CD4-positive, alpha-beta T cell treated with Interleukin-10 for 1 hour (primary cell): ENCODE measurements at regions not wholly inside any gene's neighbourhood (a gene's known extent, or its start where the extent isn't known, plus 50 kb on each side); places are given as distances from the start of the nearest gene placed in this dataset.
"Not testable (repeated sequence)": the region's sequence is repeated elsewhere in the genome, so short reads cannot be mapped to it uniquely, and the experiment has no call there.

ENCODE experiments used
- DNase-seq: peaks from one replicate; pipeline ENCODE4 v3.0.0-alpha.2; 2020

GRCh38 chr5:166746506-166746905 lies 1544.9 kb upstream of the WWC1 start:
- DNase-seq = no peak

GRCh38 chr5:166750376-166750775 lies 1541.1 kb upstream of the WWC1 start:
- no peak for DNase-seq

- DNase-seq = no peak
Measured at GRCh38 chr5:166758151-166758550, 1533.3 kb upstream of the WWC1 start.

GRCh38 chr5:166767858-166768257 lies 1523.6 kb upstream of the WWC1 start:
- no peak for DNase-seq

- no peak for DNase-seq
Measured at GRCh38 chr5:166768536-166768935, 1522.9 kb upstream of the WWC1 start.

- no peak for DNase-seq
Measured at GRCh38 chr5:166772770-166773169, 1518.7 kb upstream of the WWC1 start.

- DNase-seq = no peak
Measured at GRCh38 chr5:166781737-166782136, 1509.7 kb upstream of the WWC1 start.

GRCh38 chr5:166784545-166785078 lies 1506.8 kb upstream of the WWC1 start:
- no peak for DNase-seq

GRCh38 chr5:166786178-166786577 lies 1505.3 kb upstream of the WWC1 start:
- no peak for DNase-seq

GRCh38 chr5:166786889-166787288 lies 1504.6 kb upstream of the WWC1 start:
- DNase-seq = no peak

- no peak for DNase-seq
Measured at GRCh38 chr5:166788050-166788449, 1503.4 kb upstream of the WWC1 start.

- no peak for DNase-seq
Measured at GRCh38 chr5:166795756-166796155, 1495.7 kb upstream of the WWC1 start.

- no peak for DNase-seq
Measured at GRCh38 chr5:166803058-166803457, 1488.4 kb upstream of the WWC1 start.

- DNase-seq = not testable (repeated sequence)
Measured at GRCh38 chr5:166804223-166804622, 1487.2 kb upstream of the WWC1 start.

GRCh38 chr5:166804693-166805092 lies 1486.8 kb upstream of the WWC1 start:
- DNase-seq = not testable (repeated sequence)

- DNase-seq = not testable (repeated sequence)
Measured at GRCh38 chr5:166810093-166810658, 1481.3 kb upstream of the WWC1 start.

- no peak for DNase-seq
Measured at GRCh38 chr5:166810721-166811120, 1480.7 kb upstream of the WWC1 start.

- no peak for DNase-seq
Measured at GRCh38 chr5:166823360-166823759, 1468.1 kb upstream of the WWC1 start.

GRCh38 chr5:166834246-166834645 lies 1457.2 kb upstream of the WWC1 start:
- DNase-seq = no peak

GRCh38 chr5:166845044-166845443 lies 1446.4 kb upstream of the WWC1 start:
- DNase-seq = no peak

- DNase-seq = no peak
Measured at GRCh38 chr5:166856791-166857190, 1434.7 kb upstream of the WWC1 start.

GRCh38 chr5:166860426-166860825 lies 1431.0 kb upstream of the WWC1 start:
- DNase-seq = no peak

- DNase-seq = no peak
Measured at GRCh38 chr5:166862581-166862980, 1428.9 kb upstream of the WWC1 start.

GRCh38 chr5:166865206-166865605 lies 1426.2 kb upstream of the WWC1 start:
- DNase-seq = no peak

- no peak for DNase-seq
Measured at GRCh38 chr5:166880456-166880855, 1411.0 kb upstream of the WWC1 start.
